GM12878 (cell line): ENCODE measurements at regions not wholly inside any gene's neighbourhood (a gene's known extent, or its start where the extent isn't known, plus 50 kb on each side); places are given as distances from the start of the nearest gene placed in this dataset.

Experiments
- NFIC ChIP-seq: IDR thresholded peaks from 2 replicates; pipeline ENCODE4 v1.6.1; 2012; ENCODE audit warnings: low read depth, mild to moderate bottlenecking, inconsistent platforms, low read length, moderate library complexity
- PAX8 ChIP-seq: fragments of 450-650 bp; IDR thresholded peaks from 2 replicates; pipeline ENCODE4 v1.6.1; 2017; ENCODE audit warnings: mild to moderate bottlenecking, moderate library complexity
- RELA ChIP-seq: fragments of 450-650 bp; IDR thresholded peaks from 2 replicates; pipeline ENCODE4 v1.8.0; 2014; ENCODE audit warnings: borderline replicate concordance; ENCODE audit not compliant: partially characterized antibody
- RUNX3 ChIP-seq: IDR thresholded peaks from 2 replicates; pipeline ENCODE4 v1.6.1; 2012; ENCODE audit warnings: low read length, inconsistent platforms
- YY1 ChIP-seq: IDR thresholded peaks from 2 replicates; pipeline ENCODE4 v1.6.1; 2011; ENCODE audit warnings: low read depth, mild to moderate bottlenecking, low read length
- ZNF217 ChIP-seq: fragments of 450-650 bp; IDR thresholded peaks from 2 replicates; pipeline ENCODE4 v1.6.1; 2017; ENCODE audit warnings: antibody characterized with exemption, mild to moderate bottlenecking
- TF ChIP-seq, protein P1 (sequence below): fragments of 150-350 bp; IDR thresholded peaks from 2 replicates; pipeline ENCODE4 v1.6.1; 2014; ENCODE audit warnings: mild to moderate bottlenecking, low read depth, low read length
- TF ChIP-seq, protein P2 (sequence below): IDR thresholded peaks from 2 replicates; pipeline ENCODE4 v1.6.1; 2011; ENCODE audit warnings: low read depth, mild to moderate bottlenecking, low read length, moderate library complexity, borderline replicate concordance; ENCODE audit errors: extremely low read depth
- TF ChIP-seq, protein P3 (sequence below): fragments of 450-650 bp; IDR thresholded peaks from 2 replicates; pipeline ENCODE4 v1.6.1; 2017; ENCODE audit warnings: mild to moderate bottlenecking, moderate library complexity
- TF ChIP-seq, protein P4 (sequence below): IDR thresholded peaks from 2 replicates; pipeline ENCODE4 v1.6.1; 2011; ENCODE audit warnings: mild to moderate bottlenecking, low read depth, low read length, moderate library complexity; ENCODE audit not compliant: insufficient replicate concordance

DNA sequence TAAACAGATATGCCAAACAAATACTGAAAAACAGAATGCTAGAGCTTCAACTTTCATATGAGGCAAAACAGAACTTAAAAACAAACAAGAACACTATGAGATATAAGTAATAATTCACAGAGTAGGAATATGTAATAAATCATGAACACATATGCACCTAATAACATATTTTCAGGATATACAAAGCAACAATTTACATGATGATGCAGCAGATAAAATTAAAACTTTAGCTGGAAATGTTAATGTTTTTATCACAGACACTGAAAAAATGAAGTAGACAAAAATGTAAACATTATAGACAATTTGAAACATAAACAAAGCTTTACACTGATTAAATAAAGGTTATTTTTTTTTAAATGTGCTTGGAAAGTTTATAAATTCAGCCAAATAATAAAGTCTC lies 443.1 kb upstream of the NFIA start (continued):
- TF ChIP-seq ZNF217 (no peak), YY1 (no peak), RELA (no peak), RUNX3 (no peak), NFIC (no peak), PAX8 (no peak)
- TF ChIP-seq, protein P1, sequence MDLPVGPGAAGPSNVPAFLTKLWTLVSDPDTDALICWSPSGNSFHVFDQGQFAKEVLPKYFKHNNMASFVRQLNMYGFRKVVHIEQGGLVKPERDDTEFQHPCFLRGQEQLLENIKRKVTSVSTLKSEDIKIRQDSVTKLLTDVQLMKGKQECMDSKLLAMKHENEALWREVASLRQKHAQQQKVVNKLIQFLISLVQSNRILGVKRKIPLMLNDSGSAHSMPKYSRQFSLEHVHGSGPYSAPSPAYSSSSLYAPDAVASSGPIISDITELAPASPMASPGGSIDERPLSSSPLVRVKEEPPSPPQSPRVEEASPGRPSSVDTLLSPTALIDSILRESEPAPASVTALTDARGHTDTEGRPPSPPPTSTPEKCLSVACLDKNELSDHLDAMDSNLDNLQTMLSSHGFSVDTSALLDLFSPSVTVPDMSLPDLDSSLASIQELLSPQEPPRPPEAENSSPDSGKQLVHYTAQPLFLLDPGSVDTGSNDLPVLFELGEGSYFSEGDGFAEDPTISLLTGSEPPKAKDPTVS, result no peak
- TF ChIP-seq, protein P2, sequence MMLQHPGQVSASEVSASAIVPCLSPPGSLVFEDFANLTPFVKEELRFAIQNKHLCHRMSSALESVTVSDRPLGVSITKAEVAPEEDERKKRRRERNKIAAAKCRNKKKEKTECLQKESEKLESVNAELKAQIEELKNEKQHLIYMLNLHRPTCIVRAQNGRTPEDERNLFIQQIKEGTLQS, result no peak
- TF ChIP-seq, protein P3, sequence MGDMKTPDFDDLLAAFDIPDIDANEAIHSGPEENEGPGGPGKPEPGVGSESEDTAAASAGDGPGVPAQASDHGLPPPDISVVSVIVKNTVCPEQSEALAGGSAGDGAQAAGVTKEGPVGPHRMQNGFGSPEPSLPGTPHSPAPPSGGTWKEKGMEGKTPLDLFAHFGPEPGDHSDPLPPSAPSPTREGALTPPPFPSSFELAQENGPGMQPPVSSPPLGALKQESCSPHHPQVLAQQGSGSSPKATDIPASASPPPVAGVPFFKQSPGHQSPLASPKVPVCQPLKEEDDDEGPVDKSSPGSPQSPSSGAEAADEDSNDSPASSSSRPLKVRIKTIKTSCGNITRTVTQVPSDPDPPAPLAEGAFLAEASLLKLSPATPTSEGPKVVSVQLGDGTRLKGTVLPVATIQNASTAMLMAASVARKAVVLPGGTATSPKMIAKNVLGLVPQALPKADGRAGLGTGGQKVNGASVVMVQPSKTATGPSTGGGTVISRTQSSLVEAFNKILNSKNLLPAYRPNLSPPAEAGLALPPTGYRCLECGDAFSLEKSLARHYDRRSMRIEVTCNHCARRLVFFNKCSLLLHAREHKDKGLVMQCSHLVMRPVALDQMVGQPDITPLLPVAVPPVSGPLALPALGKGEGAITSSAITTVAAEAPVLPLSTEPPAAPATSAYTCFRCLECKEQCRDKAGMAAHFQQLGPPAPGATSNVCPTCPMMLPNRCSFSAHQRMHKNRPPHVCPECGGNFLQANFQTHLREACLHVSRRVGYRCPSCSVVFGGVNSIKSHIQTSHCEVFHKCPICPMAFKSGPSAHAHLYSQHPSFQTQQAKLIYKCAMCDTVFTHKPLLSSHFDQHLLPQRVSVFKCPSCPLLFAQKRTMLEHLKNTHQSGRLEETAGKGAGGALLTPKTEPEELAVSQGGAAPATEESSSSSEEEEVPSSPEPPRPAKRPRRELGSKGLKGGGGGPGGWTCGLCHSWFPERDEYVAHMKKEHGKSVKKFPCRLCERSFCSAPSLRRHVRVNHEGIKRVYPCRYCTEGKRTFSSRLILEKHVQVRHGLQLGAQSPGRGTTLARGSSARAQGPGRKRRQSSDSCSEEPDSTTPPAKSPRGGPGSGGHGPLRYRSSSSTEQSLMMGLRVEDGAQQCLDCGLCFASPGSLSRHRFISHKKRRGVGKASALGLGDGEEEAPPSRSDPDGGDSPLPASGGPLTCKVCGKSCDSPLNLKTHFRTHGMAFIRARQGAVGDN, result no peak
- TF ChIP-seq, protein P4, sequence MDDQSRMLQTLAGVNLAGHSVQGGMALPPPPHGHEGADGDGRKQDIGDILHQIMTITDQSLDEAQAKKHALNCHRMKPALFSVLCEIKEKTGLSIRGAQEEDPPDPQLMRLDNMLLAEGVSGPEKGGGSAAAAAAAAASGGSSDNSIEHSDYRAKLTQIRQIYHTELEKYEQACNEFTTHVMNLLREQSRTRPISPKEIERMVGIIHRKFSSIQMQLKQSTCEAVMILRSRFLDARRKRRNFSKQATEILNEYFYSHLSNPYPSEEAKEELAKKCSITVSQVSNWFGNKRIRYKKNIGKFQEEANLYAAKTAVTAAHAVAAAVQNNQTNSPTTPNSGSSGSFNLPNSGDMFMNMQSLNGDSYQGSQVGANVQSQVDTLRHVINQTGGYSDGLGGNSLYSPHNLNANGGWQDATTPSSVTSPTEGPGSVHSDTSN, result no peak
